SK-N-SH treated with all-trans-retinoic acid at 6 μM for 48 hours (cell line): ENCODE measurements at regions not wholly inside any gene's neighbourhood (a gene's known extent, or its start where the extent isn't known, plus 50 kb on each side); places are given as distances from the start of the nearest gene placed in this dataset.

Experiments used
- CREB5 ChIP-seq: fragments of 250-450 bp; sonication (Bioruptor Pico); IDR thresholded peaks from 2 replicates; pipeline ENCODE4 v1.5.1; 2020; ENCODE audit warnings: low read depth, mild to moderate bottlenecking, moderate library complexity
- CSDC2 ChIP-seq: fragments of 250-450 bp; sonication (Bioruptor Pico); IDR thresholded peaks from 2 replicates; pipeline ENCODE4 v1.5.0; 2020; ENCODE audit warnings: mild to moderate bottlenecking, moderate library complexity
- OSR1 ChIP-seq: fragments of 250-450 bp; sonication (Bioruptor Pico); IDR thresholded peaks from 2 replicates; pipeline ENCODE4 v1.8.0; 2022; ENCODE audit warnings: moderate library complexity, mild to moderate bottlenecking, inconsistent platforms
- PATZ1 ChIP-seq: fragments of 250-450 bp; sonication (Bioruptor Pico); IDR thresholded peaks from 2 replicates; pipeline ENCODE4 v1.8.0; 2020; ENCODE audit warnings: mild to moderate bottlenecking, moderate library complexity, borderline replicate concordance
- PPARA ChIP-seq: fragments of 250-450 bp; sonication (Bioruptor Pico); IDR thresholded peaks from 2 replicates; pipeline ENCODE4 v1.5.0; 2020; ENCODE audit warnings: mild to moderate bottlenecking, borderline replicate concordance
- RARB ChIP-seq: fragments of 250-450 bp; sonication (Bioruptor Pico); IDR thresholded peaks from 2 replicates; pipeline ENCODE4 v1.8.0; 2021; ENCODE audit warnings: mild to moderate bottlenecking, moderate library complexity
- SNAI2 ChIP-seq: fragments of 250-450 bp; sonication (Bioruptor Pico); IDR thresholded peaks from 2 replicates; pipeline ENCODE4 v1.5.0; 2020; ENCODE audit warnings: mild to moderate bottlenecking, moderate library complexity
- TOX ChIP-seq: fragments of 250-450 bp; sonication (Bioruptor Pico); IDR thresholded peaks from 2 replicates; pipeline ENCODE4 v1.8.0; 2021; ENCODE audit warnings: mild to moderate bottlenecking, moderate library complexity, borderline replicate concordance
- ZFP3 ChIP-seq: fragments of 250-450 bp; sonication (Bioruptor Pico); IDR thresholded peaks from 2 replicates; pipeline ENCODE4 v1.5.0; 2020; ENCODE audit warnings: mild to moderate bottlenecking, moderate library complexity

- TF ChIP-seq CREB5 (no peak), TOX (CRISPR knock-in tag) (no peak), OSR1 (CRISPR knock-in tag) (no peak), PATZ1 (no peak), PPARA (CRISPR knock-in tag) (no peak), ZFP3 (CRISPR knock-in tag) (no peak), RARB (CRISPR knock-in tag) (no peak), CSDC2 (CRISPR knock-in tag) (no peak), SNAI2 (CRISPR knock-in tag) (no peak)
Measured at GRCh38 chr6:144951730-144952437, 666.7 kb downstream of the UTRN start.
